Stimulated activated CD4-positive, alpha-beta T cell treated with anti-CD3 and anti-CD28 coated beads, Interleukin-1b, Interleukin-23, amount 100 ng/mL, for 4 hours (primary cell): ENCODE measurements at regions not wholly inside any gene's neighbourhood (a gene's known extent, or its start where the extent isn't known, plus 50 kb on each side); places are given as distances from the start of the nearest gene placed in this dataset.
"Not testable (repeated sequence)": the region's sequence is repeated elsewhere in the genome, so short reads cannot be mapped to it uniquely, and the experiment has no call there.

Source experiments
- DNase-seq, 2 donors: peaks; one replicate each; pipeline ENCODE4 v3.0.0-alpha.2; 2020; ENCODE audit warnings: low read depth in 2 of 2

- no peak for DNase-seq
Observed at GRCh38 chr5:6321078-6321477, 57.3 kb downstream of the MED10 start.

- DNase-seq = no peak
Observed at GRCh38 chr5:6319116-6319515, 59.2 kb downstream of the MED10 start.

- no peak for DNase-seq
Observed at GRCh38 chr5:6317116-6317798, 61.1 kb downstream of the MED10 start.

- no peak for DNase-seq
Observed at GRCh38 chr5:6315580-6315979, 62.8 kb downstream of the MED10 start.

- DNase-seq = no peak
Observed at GRCh38 chr5:6311568-6312501, 66.5 kb downstream of the MED10 start.

- DNase-seq = no peak
Observed at GRCh38 chr5:6309949-6310348, 68.4 kb downstream of the MED10 start.

GRCh38 chr5:6308683-6309082, 69.7 kb downstream of the MED10 start:
- no peak for DNase-seq

- DNase-seq = no peak
Observed at GRCh38 chr5:6307304-6307703, 71.0 kb downstream of the MED10 start.

- DNase-seq = no peak
Observed at GRCh38 chr5:6305853-6306252, 72.5 kb downstream of the MED10 start.

- no peak for DNase-seq
Observed at GRCh38 chr5:6302684-6303083, 75.7 kb downstream of the MED10 start.

- DNase-seq = no peak
Observed at GRCh38 chr5:6302075-6302474, 76.3 kb downstream of the MED10 start.

GRCh38 chr5:6296524-6296923, 81.8 kb downstream of the MED10 start:
- no peak for DNase-seq

GRCh38 chr5:6291961-6292360, 86.4 kb downstream of the MED10 start:
- DNase-seq = no peak

- no peak for DNase-seq
Observed at GRCh38 chr5:6289239-6289638, 89.1 kb downstream of the MED10 start.

GRCh38 chr5:6287176-6287575, 91.2 kb downstream of the MED10 start:
- DNase-seq = no peak

- DNase-seq = no peak
Observed at GRCh38 chr5:6286404-6286803, 91.9 kb downstream of the MED10 start.

- not testable (repeated sequence) for DNase-seq
Observed at GRCh38 chr5:6284491-6284890, 93.9 kb downstream of the MED10 start.

GRCh38 chr5:6282352-6282751, 96.0 kb downstream of the MED10 start:
- no peak for DNase-seq

GRCh38 chr5:6281818-6282217, 96.5 kb downstream of the MED10 start:
- DNase-seq = no peak

GRCh38 chr5:6280425-6281100, 97.8 kb downstream of the MED10 start:
- no peak for DNase-seq

- DNase-seq = no peak
Observed at GRCh38 chr5:6279607-6280006, 98.7 kb downstream of the MED10 start.

- no peak for DNase-seq
Observed at GRCh38 chr5:6274846-6275543, 103.4 kb downstream of the MED10 start.
